MM.1S (cell line): ENCODE measurements at regions not wholly inside any gene's neighbourhood (a gene's known extent, or its start where the extent isn't known, plus 50 kb on each side); places are given as distances from the start of the nearest gene placed in this dataset.

Experiments used
- DNase-seq: peaks from one replicate; pipeline ENCODE4 v3.0.0-alpha.2; 2015
- H2AFZ ChIP-seq: fragments of 300-600 bp; sonication (generic); 2 replicates; pipeline ENCODE4 v1.6.0; 2016; ENCODE audit warnings: antibody characterized with exemption, low read length
- H3F3A ChIP-seq: fragments of 300-600 bp; sonication (generic); 2 replicates; pipeline ENCODE4 v1.6.1; 2016; ENCODE audit warnings: mild to moderate bottlenecking, antibody characterized with exemption, low read length, moderate library complexity, mixed read lengths; ENCODE audit not compliant: insufficient read depth
- H3K27ac ChIP-seq: fragments of 300-600 bp; sonication (generic); 2 replicates; pipeline ENCODE4 v1.5.1; 2016; ENCODE audit warnings: mild to moderate bottlenecking, low read length
- H3K27me3 ChIP-seq: fragments of 300-600 bp; sonication (generic); replicated peaks from 2 replicates; pipeline ENCODE4 v1.6.0; 2016; ENCODE audit warnings: low read length; ENCODE audit not compliant: insufficient read depth
- H3K36me3 ChIP-seq: fragments of 300-600 bp; sonication (generic); replicated peaks from 2 replicates; pipeline ENCODE4 v1.6.1; 2016; ENCODE audit warnings: mild to moderate bottlenecking, low read length, mixed read lengths; ENCODE audit not compliant: insufficient read depth
- H3K4me1 ChIP-seq: fragments of 300-600 bp; sonication (generic); 2 replicates; pipeline ENCODE4 v1.6.1; 2016; ENCODE audit warnings: low read length, mixed read lengths
- H3K4me2 ChIP-seq: fragments of 300-600 bp; sonication (generic); 2 replicates; pipeline ENCODE4 v1.6.0; 2016; ENCODE audit warnings: low read depth, low read length
- H3K4me3 ChIP-seq: fragments of 300-600 bp; sonication (generic); 2 replicates; pipeline ENCODE4 v1.5.1; 2016; ENCODE audit warnings: low read length, mixed read lengths
- H3K79me2 ChIP-seq: fragments of 300-600 bp; sonication (generic); 2 replicates; pipeline ENCODE4 v1.6.1; 2016; ENCODE audit warnings: mixed run types, low read length, mixed read lengths
- H3K9ac ChIP-seq: fragments of 300-600 bp; sonication (generic); 2 replicates; pipeline ENCODE4 v1.6.1; 2016; ENCODE audit warnings: low read length, mixed read lengths
- H3K9me2 ChIP-seq: fragments of 300-600 bp; sonication (generic); replicated peaks from 2 replicates; pipeline ENCODE4 v1.6.1; 2016; ENCODE audit warnings: mild to moderate bottlenecking, low read length, mixed read lengths; ENCODE audit not compliant: insufficient read depth
- H3K9me3 ChIP-seq: fragments of 300-600 bp; sonication (generic); replicated peaks from 2 replicates; pipeline ENCODE4 v1.6.1; 2016; ENCODE audit warnings: mild to moderate bottlenecking, low read length, mixed read lengths; ENCODE audit not compliant: insufficient read depth
- H4K20me1 ChIP-seq: fragments of 300-600 bp; sonication (generic); 2 replicates; pipeline ENCODE4 v1.6.1; 2016; ENCODE audit warnings: mild to moderate bottlenecking, low read length, moderate library complexity, mixed read lengths; ENCODE audit not compliant: insufficient read depth
- EZH2 ChIP-seq: fragments of 300-600 bp; sonication (generic); optimal IDR thresholded peaks from 2 replicates; pipeline ENCODE3; 2017; ENCODE audit warnings: low read depth, mild to moderate bottlenecking, antibody characterized with exemption, low read length, mixed read lengths
- EZH2phosphoT487 ChIP-seq: fragments of 300-600 bp; sonication (generic); IDR thresholded peaks from 2 replicates; pipeline ENCODE4 v1.6.1; 2018; ENCODE audit warnings: antibody characterized with exemption, low read length
- TF ChIP-seq, protein P1 (sequence below): fragments of 300-600 bp; sonication (generic); IDR thresholded peaks from 2 replicates; pipeline ENCODE4 v1.5.1; 2016; ENCODE audit warnings: antibody characterized with exemption, low read length, mixed read lengths

GRCh38 chr21:16676391-16676790 lies 836.5 kb upstream of the CXADR start:
- Histone ChIP-seq H4K20me1 (no peaks in the 10 kb centered on the region), H3K9me2 (no peaks in the 10 kb centered on the region), H3K4me1 (no peaks in the 10 kb centered on the region), H3K4me2 (no peak overlapping the region), H3K9me3 (no peaks in the 10 kb centered on the region), H3K9ac (no peak overlapping the region), H3K36me3 (no peaks in the 10 kb centered on the region), H3K79me2 (no peaks in the 10 kb centered on the region), H3K27ac (no peak overlapping the region), H2AFZ (no peak overlapping the region), H3K4me3 (no peak overlapping the region), H3F3A (no peaks in the 10 kb centered on the region), H3K27me3 (no peaks in the 10 kb centered on the region)
- TF ChIP-seq EZH2 = no peak
- TF ChIP-seq, protein P1, sequence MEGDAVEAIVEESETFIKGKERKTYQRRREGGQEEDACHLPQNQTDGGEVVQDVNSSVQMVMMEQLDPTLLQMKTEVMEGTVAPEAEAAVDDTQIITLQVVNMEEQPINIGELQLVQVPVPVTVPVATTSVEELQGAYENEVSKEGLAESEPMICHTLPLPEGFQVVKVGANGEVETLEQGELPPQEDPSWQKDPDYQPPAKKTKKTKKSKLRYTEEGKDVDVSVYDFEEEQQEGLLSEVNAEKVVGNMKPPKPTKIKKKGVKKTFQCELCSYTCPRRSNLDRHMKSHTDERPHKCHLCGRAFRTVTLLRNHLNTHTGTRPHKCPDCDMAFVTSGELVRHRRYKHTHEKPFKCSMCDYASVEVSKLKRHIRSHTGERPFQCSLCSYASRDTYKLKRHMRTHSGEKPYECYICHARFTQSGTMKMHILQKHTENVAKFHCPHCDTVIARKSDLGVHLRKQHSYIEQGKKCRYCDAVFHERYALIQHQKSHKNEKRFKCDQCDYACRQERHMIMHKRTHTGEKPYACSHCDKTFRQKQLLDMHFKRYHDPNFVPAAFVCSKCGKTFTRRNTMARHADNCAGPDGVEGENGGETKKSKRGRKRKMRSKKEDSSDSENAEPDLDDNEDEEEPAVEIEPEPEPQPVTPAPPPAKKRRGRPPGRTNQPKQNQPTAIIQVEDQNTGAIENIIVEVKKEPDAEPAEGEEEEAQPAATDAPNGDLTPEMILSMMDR = no peak
- TF ChIP-seq EZH2phosphoT487 = no peak
- no peak for DNase-seq

DNA sequence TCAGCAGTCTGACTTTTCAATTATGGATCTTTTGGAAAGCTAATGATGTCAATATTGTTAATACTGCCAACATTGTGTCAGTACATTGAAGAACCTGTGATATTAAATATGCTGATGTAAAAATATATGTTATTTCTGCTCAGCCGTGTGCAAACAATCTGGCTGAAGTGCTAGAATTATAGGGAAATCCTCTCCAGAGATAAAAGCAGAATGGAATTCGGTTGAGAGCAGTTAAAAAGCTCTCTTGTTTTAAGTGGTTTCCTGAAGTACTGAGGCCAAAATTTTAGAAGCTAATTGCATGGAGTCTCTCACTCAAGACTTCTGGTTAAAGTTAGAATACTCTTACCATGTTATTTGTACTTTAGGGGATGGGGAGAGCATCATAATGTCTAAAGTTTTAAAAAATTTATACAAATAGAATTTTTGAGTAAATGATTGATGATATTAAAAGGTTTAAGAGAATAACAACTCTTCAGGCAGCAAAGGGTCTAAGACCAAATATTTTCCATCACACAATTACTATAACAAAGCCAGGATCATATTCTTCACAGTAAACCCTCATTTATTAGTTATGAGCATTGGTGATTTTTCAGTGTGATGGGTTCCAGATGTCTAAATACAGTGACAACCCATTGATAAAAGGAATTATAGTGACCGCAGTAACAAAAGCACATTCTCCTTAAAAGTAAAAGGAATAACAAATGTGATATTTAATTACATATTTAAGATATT lies 834.2 kb upstream of the CXADR start:
- Histone ChIP-seq H4K20me1 (no peaks in the 10 kb centered on the region), H3K4me3 (no peak overlapping the region), H3F3A (no peaks in the 10 kb centered on the region), H3K9me2 (no peaks in the 10 kb centered on the region), H3K4me2 (no peak overlapping the region), H3K4me1 (no peaks in the 10 kb centered on the region), H3K9me3 (no peaks in the 10 kb centered on the region), H3K79me2 (no peaks in the 10 kb centered on the region), H3K36me3 (no peaks in the 10 kb centered on the region), H2AFZ (no peak overlapping the region), H3K27me3 (no peaks in the 10 kb centered on the region), H3K27ac (no peak overlapping the region), H3K9ac (no peak overlapping the region)
- TF ChIP-seq EZH2phosphoT487 (no peak), EZH2 (no peak)
- no peak for DNase-seq

GRCh38 chr21:16695074-16695473 lies 817.8 kb upstream of the CXADR start:
- H3K79me2 ChIP-seq = no peaks in the 10 kb centered on the region
- H3K4me3 ChIP-seq = no peak overlapping the region
- no peaks in the 10 kb centered on the region for H4K20me1 ChIP-seq
- H3K27ac ChIP-seq = no peak overlapping the region
- H2AFZ ChIP-seq = no peak overlapping the region
- no peaks in the 10 kb centered on the region for H3K27me3 ChIP-seq
- TF ChIP-seq EZH2 (no peak), EZH2phosphoT487 (no peak)
- H3K4me1 ChIP-seq = no peaks in the 10 kb centered on the region
- no peaks in the 10 kb centered on the region for H3K9me3 ChIP-seq
- H3K4me2 ChIP-seq = no peak overlapping the region
- no peaks in the 10 kb centered on the region for H3K36me3 ChIP-seq
- H3K9ac ChIP-seq = no peak overlapping the region
- DNase-seq = no peak
- no peaks in the 10 kb centered on the region for H3K9me2 ChIP-seq
- no peaks in the 10 kb centered on the region for H3F3A ChIP-seq

GRCh38 chr21:16707274-16707673 lies 805.6 kb upstream of the CXADR start:
- TF ChIP-seq, protein P1 = no peak
- TF ChIP-seq EZH2phosphoT487 (no peak), EZH2 (no peak)
- Histone ChIP-seq H3K9me3 (no peaks in the 10 kb centered on the region), H3F3A (no peaks in the 10 kb centered on the region), H3K4me2 (no peak overlapping the region), H3K79me2 (no peaks in the 10 kb centered on the region), H3K36me3 (no peaks in the 10 kb centered on the region), H3K9me2 (no peaks in the 10 kb centered on the region), H3K9ac (no peak overlapping the region), H3K27ac (no peak overlapping the region), H4K20me1 (no peaks in the 10 kb centered on the region), H3K4me3 (no peak overlapping the region), H2AFZ (no peak overlapping the region), H3K4me1 (0 out of 2 replicates have a peak, but pooled peaks cover 4% of the 10 kb centered on the region), H3K27me3 (no peaks in the 10 kb centered on the region)
- DNase-seq = peak; percentile 47
